ENCODE measurements at regions not wholly inside any gene's neighbourhood (a gene's known extent, or its start where the extent isn't known, plus 50 kb on each side); places are given as distances from the start of the nearest gene placed in this dataset.

GRCh38 chr20:60143261-60143842, 185.1 kb downstream of the CDH26 start:
- no peak for TF ChIP-seq CTCF (IDR thresholded peaks at IDR 0.05)
- no peaks in the 10 kb centered on the region for H3K36me3 ChIP-seq
- intact Hi-C loops (cut with DNase I), result no loop called here
- no peaks in the 10 kb centered on the region for H3K27me3 ChIP-seq
- H3K27ac ChIP-seq, result no peak overlapping the region
- DNase-seq (ENCODE audit: low spot score in 2 of 2), result no peak
- no peaks in the 10 kb centered on the region for H3K4me1 ChIP-seq
- H3K4me3 ChIP-seq, result no peak overlapping the region
- no peaks in the 10 kb centered on the region for H3K9me3 ChIP-seq

GRCh38 chr20:60144404-60144803, 186.2 kb downstream of the CDH26 start:
- no peak overlapping the region for H3K27ac ChIP-seq
- no peak for TF ChIP-seq CTCF (IDR thresholded peaks at IDR 0.05)
- H3K9me3 ChIP-seq, result no peaks in the 10 kb centered on the region
- H3K4me3 ChIP-seq, result no peak overlapping the region
- no peak for DNase-seq (ENCODE audit: low spot score in 2 of 2)
- no peaks in the 10 kb centered on the region for H3K36me3 ChIP-seq
- H3K27me3 ChIP-seq, result no peaks in the 10 kb centered on the region
- intact Hi-C loops (cut with DNase I), result no loop called here
- no peaks in the 10 kb centered on the region for H3K4me1 ChIP-seq

- Histone ChIP-seq H3K27me3 (no peaks in the 10 kb centered on the region), H3K9me3 (no peaks in the 10 kb centered on the region), H3K4me1 (no peaks in the 10 kb centered on the region), H3K27ac (no peak overlapping the region), H3K4me3 (no peak overlapping the region), H3K36me3 (no peaks in the 10 kb centered on the region)
- DNase-seq (ENCODE audit: low spot score in 2 of 2), result no peak
- intact Hi-C loops (cut with DNase I), result no loop called here
- no peak for TF ChIP-seq CTCF (IDR thresholded peaks at IDR 0.05)
Observed at GRCh38 chr20:60144974-60145527, 186.8 kb downstream of the CDH26 start.

GRCh38 chr20:60147004-60147403, 188.8 kb downstream of the CDH26 start:
- no peaks in the 10 kb centered on the region for H3K36me3 ChIP-seq
- no peaks in the 10 kb centered on the region for H3K9me3 ChIP-seq

GRCh38 chr20:60148885-60149284, 190.7 kb downstream of the CDH26 start:
- Histone ChIP-seq H3K9me3 (no peaks in the 10 kb centered on the region), H3K36me3 (no peaks in the 10 kb centered on the region), H3K4me3 (no peak overlapping the region), H3K27me3 (no peaks in the 10 kb centered on the region), H3K27ac (no peak overlapping the region), H3K4me1 (no peaks in the 10 kb centered on the region)
- no peak for DNase-seq (ENCODE audit: low spot score in 2 of 2)
- intact Hi-C loops (cut with DNase I), result no loop called here
- no peak for TF ChIP-seq CTCF (IDR thresholded peaks at IDR 0.05)

More at GRCh38 chr20:60147004-60147403, 188.8 kb downstream of the CDH26 start:
- intact Hi-C loops (cut with DNase I), result no loop called here
- no peak overlapping the region for H3K27ac ChIP-seq
- DNase-seq (ENCODE audit: low spot score in 2 of 2), result no peak
- H3K27me3 ChIP-seq, result no peaks in the 10 kb centered on the region
- TF ChIP-seq CTCF (IDR thresholded peaks at IDR 0.05), result no peak
- H3K4me3 ChIP-seq, result no peak overlapping the region
- no peaks in the 10 kb centered on the region for H3K4me1 ChIP-seq

GRCh38 chr20:60152792-60153191, 194.6 kb downstream of the CDH26 start:
- no peaks in the 10 kb centered on the region for H3K9me3 ChIP-seq
- H3K36me3 ChIP-seq, result no peaks in the 10 kb centered on the region
- no peak overlapping the region for H3K4me3 ChIP-seq
- no peaks in the 10 kb centered on the region for H3K27me3 ChIP-seq
- H3K27ac ChIP-seq, result no peak overlapping the region
- no peak for TF ChIP-seq CTCF (IDR thresholded peaks at IDR 0.05)
- DNase-seq (ENCODE audit: low spot score in 2 of 2), result no peak
- intact Hi-C loops (cut with DNase I), result no loop called here
- no peaks in the 10 kb centered on the region for H3K4me1 ChIP-seq

Measured in ascending aorta (tissue), 2 donors.